ENCODE measurements at regions not wholly inside any gene's neighbourhood (a gene's known extent, or its start where the extent isn't known, plus 50 kb on each side); places are given as distances from the start of the nearest gene placed in this dataset.

DNA sequence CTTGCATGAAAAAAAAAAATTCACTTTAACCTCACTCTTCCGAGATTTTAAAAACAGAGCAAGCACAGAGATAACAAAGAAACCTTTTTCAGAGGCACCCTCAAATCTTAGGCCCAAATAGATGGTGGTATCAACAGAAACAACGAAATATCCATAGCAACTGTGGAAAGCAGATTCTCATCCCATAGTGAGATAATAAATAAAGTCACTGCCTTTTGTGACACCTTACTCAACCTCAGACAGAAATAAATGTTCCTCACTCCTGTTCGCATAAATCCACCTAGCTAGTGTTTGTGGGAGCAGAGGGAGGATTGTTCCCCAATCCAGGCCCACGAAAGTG, 60.9 kb upstream of the RTN4 start:
- TF ChIP-seq EP300 (IDR thresholded peaks at IDR 0.05) (no peak), POLR2A (IDR thresholded peaks at IDR 0.05) (no peak)
- TF ChIP-seq, protein P1, sequence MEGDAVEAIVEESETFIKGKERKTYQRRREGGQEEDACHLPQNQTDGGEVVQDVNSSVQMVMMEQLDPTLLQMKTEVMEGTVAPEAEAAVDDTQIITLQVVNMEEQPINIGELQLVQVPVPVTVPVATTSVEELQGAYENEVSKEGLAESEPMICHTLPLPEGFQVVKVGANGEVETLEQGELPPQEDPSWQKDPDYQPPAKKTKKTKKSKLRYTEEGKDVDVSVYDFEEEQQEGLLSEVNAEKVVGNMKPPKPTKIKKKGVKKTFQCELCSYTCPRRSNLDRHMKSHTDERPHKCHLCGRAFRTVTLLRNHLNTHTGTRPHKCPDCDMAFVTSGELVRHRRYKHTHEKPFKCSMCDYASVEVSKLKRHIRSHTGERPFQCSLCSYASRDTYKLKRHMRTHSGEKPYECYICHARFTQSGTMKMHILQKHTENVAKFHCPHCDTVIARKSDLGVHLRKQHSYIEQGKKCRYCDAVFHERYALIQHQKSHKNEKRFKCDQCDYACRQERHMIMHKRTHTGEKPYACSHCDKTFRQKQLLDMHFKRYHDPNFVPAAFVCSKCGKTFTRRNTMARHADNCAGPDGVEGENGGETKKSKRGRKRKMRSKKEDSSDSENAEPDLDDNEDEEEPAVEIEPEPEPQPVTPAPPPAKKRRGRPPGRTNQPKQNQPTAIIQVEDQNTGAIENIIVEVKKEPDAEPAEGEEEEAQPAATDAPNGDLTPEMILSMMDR (IDR thresholded peaks at IDR 0.05), result no peak
